ENCODE measurements at regions not wholly inside any gene's neighbourhood (a gene's known extent, or its start where the extent isn't known, plus 50 kb on each side); places are given as distances from the start of the nearest gene placed in this dataset.

DNA sequence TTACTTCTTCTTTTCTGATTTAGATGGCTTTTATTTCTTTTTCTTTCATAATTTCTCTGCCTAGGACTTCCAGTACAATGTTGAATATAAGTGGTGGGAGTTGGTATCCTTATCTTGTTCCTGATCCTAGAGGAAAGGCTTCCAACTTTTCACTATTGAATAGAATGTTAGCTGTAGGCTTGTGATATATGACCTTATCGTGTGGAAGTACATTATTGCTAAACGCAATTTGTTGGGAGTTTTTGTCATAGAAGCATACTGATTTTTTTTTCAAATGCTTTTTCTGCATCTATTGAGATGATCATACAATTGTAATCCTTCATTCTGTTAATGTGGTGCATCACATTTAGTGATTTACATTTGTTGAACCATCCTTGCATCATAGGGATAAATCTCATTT, 79.5 kb downstream of the FASLG start:
- Histone ChIP-seq H3K4me1 (ENCODE audit: control insufficient read depth, low read length) (peaks cover 6% of the 10 kb centered on the region), H3K4me3 (ENCODE audit: low read length) (no peak overlapping the region), H3K4me2 (ENCODE audit: low read length) (no peak overlapping the region), H3K79me2 (ENCODE audit: control insufficient read depth, low read length) (no peaks in the 10 kb centered on the region), H3K27ac (ENCODE audit: low read depth, low read length) (no peak overlapping the region), H3K27me3 (ENCODE audit: control insufficient read depth, low read length) (no peaks in the 10 kb centered on the region), H3F3A (ENCODE audit: control insufficient read depth, insufficient read depth) (no peaks in the 10 kb centered on the region), H4K20me1 (ENCODE audit: control insufficient read depth, insufficient read depth, low read depth, low read length) (no peaks in the 10 kb centered on the region), H3K9me3 (ENCODE audit: control insufficient read depth, insufficient read depth, low read length) (no peaks in the 10 kb centered on the region), H3K36me3 (ENCODE audit: control insufficient read depth, low read length) (no peaks in the 10 kb centered on the region), H3K9me2 (replicated peaks; ENCODE audit: control insufficient read depth, low read length) (no peaks in the 10 kb centered on the region)
- TF ChIP-seq CTCF (IDR thresholded peaks at IDR 0.05; ENCODE audit: low read depth, low read length, poor library complexity, severe bottlenecking): no peak
- no peak for TF ChIP-seq EZH2phosphoT487 (IDR thresholded peaks at IDR 0.05; ENCODE audit: borderline replicate concordance, low read length)

- Histone ChIP-seq H3K27ac (ENCODE audit: low read depth, low read length) (no peak overlapping the region), H3K4me2 (ENCODE audit: low read length) (no peak overlapping the region), H4K20me1 (ENCODE audit: control insufficient read depth, insufficient read depth, low read depth, low read length) (no peaks in the 10 kb centered on the region)
Observed at GRCh38 chr1:172742599-172743500, 83.9 kb downstream of the FASLG start.

DNA sequence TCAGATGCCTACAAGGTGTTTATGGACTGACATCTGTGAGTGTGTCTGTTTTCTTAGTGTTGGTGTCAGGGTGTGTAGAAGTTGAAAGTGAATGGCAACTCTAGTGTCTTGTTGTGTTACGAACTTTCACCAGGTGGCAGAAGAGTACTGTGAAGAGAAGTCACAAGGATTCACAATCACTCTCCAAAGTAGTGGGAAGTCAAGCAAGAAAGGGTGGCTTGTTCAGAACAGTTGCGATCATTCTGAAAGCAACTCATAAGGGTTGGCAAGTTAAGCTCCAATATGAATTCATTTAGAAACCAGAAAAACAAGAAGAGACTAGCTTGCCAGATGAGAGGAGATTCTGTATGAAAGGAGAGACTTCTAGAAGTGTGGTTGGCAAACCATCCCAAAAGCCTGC, 86.1 kb downstream of the FASLG start:
- Histone ChIP-seq H3K36me3 (ENCODE audit: control insufficient read depth, low read length) (no peaks in the 10 kb centered on the region), H3F3A (ENCODE audit: control insufficient read depth, insufficient read depth) (peaks cover 3% of the 10 kb centered on the region; the same call in 1 of the 2 replicates), H3K9me2 (replicated peaks; ENCODE audit: control insufficient read depth, low read length) (no peaks in the 10 kb centered on the region), H3K79me2 (ENCODE audit: control insufficient read depth, low read length) (no peaks in the 10 kb centered on the region), H3K4me1 (ENCODE audit: control insufficient read depth, low read length) (peaks cover 27% of the 10 kb centered on the region), H4K20me1 (ENCODE audit: control insufficient read depth, insufficient read depth, low read depth, low read length) (no peaks in the 10 kb centered on the region), H3K4me3 (ENCODE audit: low read length) (no peak overlapping the region), H3K4me2 (ENCODE audit: low read length) (peak overlapping the region; percentile 27; the same call in 1 of the 2 replicates), H3K9me3 (ENCODE audit: control insufficient read depth, insufficient read depth, low read length) (no peaks in the 10 kb centered on the region), H3K27me3 (ENCODE audit: control insufficient read depth, low read length) (no peaks in the 10 kb centered on the region), H3K27ac (ENCODE audit: low read depth, low read length) (no peak overlapping the region)
- no peak for TF ChIP-seq EZH2phosphoT487 (IDR thresholded peaks at IDR 0.05; ENCODE audit: borderline replicate concordance, low read length)
- TF ChIP-seq CTCF (IDR thresholded peaks at IDR 0.05; ENCODE audit: low read depth, low read length, poor library complexity, severe bottlenecking): peak; percentile 81

More at GRCh38 chr1:172742599-172743500, 83.9 kb downstream of the FASLG start:
- H3K27me3 ChIP-seq (ENCODE audit: control insufficient read depth, low read length): no peaks in the 10 kb centered on the region
- H3K36me3 ChIP-seq (ENCODE audit: control insufficient read depth, low read length): no peaks in the 10 kb centered on the region
- no peaks in the 10 kb centered on the region for H3K9me3 ChIP-seq (ENCODE audit: control insufficient read depth, insufficient read depth, low read length)
- no peaks in the 10 kb centered on the region for H3K79me2 ChIP-seq (ENCODE audit: control insufficient read depth, low read length)
- H3K9me2 ChIP-seq (replicated peaks; ENCODE audit: control insufficient read depth, low read length): no peaks in the 10 kb centered on the region
- no peak overlapping the region for H3K4me3 ChIP-seq (ENCODE audit: low read length)
- peaks cover 3% of the 10 kb centered on the region; the same call in 1 of the 2 replicates for H3F3A ChIP-seq (ENCODE audit: control insufficient read depth, insufficient read depth)
- peaks cover 27% of the 10 kb centered on the region for H3K4me1 ChIP-seq (ENCODE audit: control insufficient read depth, low read length)
- TF ChIP-seq EZH2phosphoT487 (IDR thresholded peaks at IDR 0.05; ENCODE audit: borderline replicate concordance, low read length) (no peak), CTCF (IDR thresholded peaks at IDR 0.05; ENCODE audit: low read depth, low read length, poor library complexity, severe bottlenecking) (peak; percentile 73)
